ENCODE measurements at regions not wholly inside any gene's neighbourhood (a gene's known extent, or its start where the extent isn't known, plus 50 kb on each side); places are given as distances from the start of the nearest gene placed in this dataset.

GRCh38 chr9:16198996-16199395 is 646.2 kb downstream of the CCDC171 start:
- no peak for TF ChIP-seq CTCF (conservative IDR thresholded peaks at IDR 0.05 in 1 of 2, IDR thresholded peaks at IDR 0.05 in 1 of 2; ENCODE audit: extremely low read depth in 1 of 2, insufficient read depth in 1 of 2, low read depth in 1 of 2, low read length in 2 of 2)
- TF ChIP-seq EZH2 (IDR thresholded peaks at IDR 0.05; ENCODE audit: borderline replicate concordance, low read length) = no peak

Measured in mammary epithelial cell (primary cell).